HG03520 (cell line): ENCODE measurements at regions not wholly inside any gene's neighbourhood (a gene's known extent, or its start where the extent isn't known, plus 50 kb on each side); places are given as distances from the start of the nearest gene placed in this dataset.
"Not testable (repeated sequence)": the region's sequence is repeated elsewhere in the genome, so short reads cannot be mapped to it uniquely, and the experiment has no call there.

Source experiments
- ATAC-seq: cut with Tn5 transposase; IDR thresholded peaks from one replicate; pipeline ENCODE4 v1.9.1; 2021; ENCODE audit warnings: mild to moderate bottlenecking, moderate library complexity; ENCODE audit not compliant: unreplicated experiment

- no peak for ATAC-seq
Observed at GRCh38 chr3:147669077-147669476, 259.9 kb downstream of the ZIC1 start.

GRCh38 chr3:147672035-147672434 lies 262.9 kb downstream of the ZIC1 start:
- ATAC-seq: no peak

GRCh38 chr3:147672436-147672835 lies 263.3 kb downstream of the ZIC1 start:
- ATAC-seq: no peak

- no peak for ATAC-seq
Observed at GRCh38 chr3:147675761-147676160, 266.6 kb downstream of the ZIC1 start.

GRCh38 chr3:147680837-147681483 lies 271.8 kb downstream of the ZIC1 start:
- no peak for ATAC-seq

GRCh38 chr3:147688868-147689267 lies 279.7 kb downstream of the ZIC1 start:
- ATAC-seq: no peak

- ATAC-seq: no peak
Observed at GRCh38 chr3:147699175-147699838, 290.1 kb downstream of the ZIC1 start.

DNA sequence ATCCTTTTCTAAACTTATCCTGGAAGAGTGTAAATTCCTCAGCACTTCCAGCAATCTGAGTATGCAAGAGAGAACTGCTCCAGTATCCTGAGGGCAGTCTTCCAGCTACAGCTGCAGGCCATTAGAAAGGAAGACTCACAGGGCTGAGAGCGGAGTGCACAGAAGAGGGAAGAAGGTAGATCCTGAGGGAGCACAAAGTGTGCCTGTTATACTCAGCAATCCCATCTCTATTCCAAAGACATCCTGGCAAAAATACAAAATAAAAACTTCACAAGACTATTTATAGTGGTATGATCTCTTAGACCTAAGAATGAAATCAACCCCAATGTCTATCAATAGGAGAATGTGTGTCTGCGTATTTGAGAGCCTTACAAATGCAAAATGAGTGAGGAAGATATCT lies 292.0 kb downstream of the ZIC1 start:
- no peak for ATAC-seq

DNA sequence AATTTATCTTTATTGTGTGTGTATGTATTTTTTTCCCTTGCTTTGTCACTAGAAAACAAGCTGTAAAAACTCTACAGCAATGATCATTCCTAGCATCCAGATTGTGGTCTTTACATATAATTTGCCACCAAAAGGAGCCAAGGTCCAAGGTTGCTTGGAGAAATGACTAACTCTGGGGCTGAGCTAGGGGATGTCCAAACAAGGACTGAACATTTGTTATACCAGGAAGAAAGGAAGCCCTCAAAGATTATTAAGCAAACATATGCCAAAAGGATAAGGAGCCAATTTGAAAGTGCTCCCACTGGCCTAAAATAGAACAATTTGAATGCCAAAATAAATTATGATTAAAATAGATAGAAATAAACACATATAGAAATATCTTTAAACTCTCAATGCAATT lies 293.3 kb downstream of the ZIC1 start:
- no peak for ATAC-seq

DNA sequence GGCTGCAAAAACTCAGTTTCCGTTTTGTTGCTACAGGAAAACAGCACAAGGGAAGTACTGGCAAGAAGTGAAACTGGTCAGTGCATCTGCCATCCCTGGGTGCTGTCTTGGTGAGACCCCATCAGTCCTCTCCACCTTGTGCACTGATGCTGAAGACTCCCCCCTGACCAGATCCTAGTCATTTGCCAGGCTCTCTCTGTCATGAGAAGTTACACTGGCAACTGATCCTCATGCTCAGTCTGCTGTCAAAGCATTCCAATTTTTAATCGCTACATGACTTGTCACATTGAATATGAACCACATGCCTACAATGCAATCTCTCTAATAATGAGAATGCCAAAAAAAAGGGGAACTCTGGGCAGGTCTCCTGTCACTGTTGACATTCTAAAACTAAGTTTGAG lies 296.5 kb downstream of the ZIC1 start:
- no peak for ATAC-seq

- not testable (repeated sequence) for ATAC-seq
Observed at GRCh38 chr3:147710753-147711152, 301.6 kb downstream of the ZIC1 start.

DNA sequence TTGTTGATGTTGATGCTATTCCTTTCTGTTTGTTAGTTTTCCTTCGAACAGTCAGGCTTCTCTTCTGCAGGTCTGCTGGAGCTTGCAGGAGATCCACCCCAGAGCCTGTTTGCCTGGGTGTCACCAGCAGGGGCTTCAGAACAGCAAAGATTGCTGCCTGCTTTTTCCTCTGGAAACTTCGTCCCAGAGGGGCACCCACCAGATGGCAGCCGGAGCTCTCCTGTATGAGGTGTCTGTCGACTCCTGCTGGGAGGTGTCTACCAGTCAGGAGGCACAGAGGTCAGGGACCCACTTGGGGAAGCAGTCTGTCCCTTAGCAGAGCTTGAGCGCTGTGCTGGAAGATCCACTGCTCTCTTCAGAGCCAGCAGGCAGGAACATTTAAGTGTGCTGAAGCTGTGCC lies 303.2 kb downstream of the ZIC1 start:
- no peak for ATAC-seq

DNA sequence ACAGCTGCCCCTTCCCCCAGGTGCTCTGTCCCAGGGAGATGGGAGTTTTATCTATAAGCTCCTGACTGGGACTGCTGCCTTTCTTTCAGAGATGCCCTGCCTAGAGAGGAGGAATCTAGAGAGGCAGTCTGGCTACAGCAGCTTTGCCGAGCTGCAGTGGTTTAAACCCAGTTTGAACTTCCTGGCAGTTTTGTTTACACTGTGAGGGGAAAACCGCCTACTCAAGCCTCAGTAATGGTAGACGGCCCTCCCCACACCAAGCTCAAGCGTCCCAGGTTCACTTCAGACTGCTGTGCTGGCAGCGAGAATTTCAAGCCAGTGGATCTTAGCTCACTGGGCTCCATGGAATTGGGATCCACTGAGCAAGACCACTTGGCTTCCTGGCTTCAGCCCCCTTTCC lies 303.6 kb downstream of the ZIC1 start:
- ATAC-seq: not testable (repeated sequence)

GRCh38 chr3:147713234-147714133 lies 304.3 kb downstream of the ZIC1 start:
- ATAC-seq: no peak

GRCh38 chr3:147729641-147730040 lies 320.5 kb downstream of the ZIC1 start:
- no peak for ATAC-seq

- no peak for ATAC-seq
Observed at GRCh38 chr3:147730284-147730683, 321.1 kb downstream of the ZIC1 start.

DNA sequence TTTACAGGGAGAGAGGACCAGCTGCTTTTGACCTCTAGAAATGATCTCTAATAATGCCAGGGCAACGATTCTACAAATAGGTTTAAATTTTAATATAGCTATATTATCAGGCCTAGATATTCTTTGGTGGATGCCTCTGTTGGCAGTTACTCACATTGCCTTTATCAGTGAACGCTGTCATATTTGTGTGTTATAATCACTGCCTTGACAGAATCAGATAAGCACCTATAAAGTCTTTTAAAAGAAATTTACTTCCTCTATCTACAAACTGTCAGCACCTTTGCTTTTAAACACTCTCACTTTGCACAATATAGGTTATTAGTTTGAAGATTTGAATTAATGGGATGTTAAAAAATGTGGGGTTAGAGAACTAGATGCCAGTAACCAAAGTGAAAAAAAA lies 324.1 kb downstream of the ZIC1 start:
- no peak for ATAC-seq

DNA sequence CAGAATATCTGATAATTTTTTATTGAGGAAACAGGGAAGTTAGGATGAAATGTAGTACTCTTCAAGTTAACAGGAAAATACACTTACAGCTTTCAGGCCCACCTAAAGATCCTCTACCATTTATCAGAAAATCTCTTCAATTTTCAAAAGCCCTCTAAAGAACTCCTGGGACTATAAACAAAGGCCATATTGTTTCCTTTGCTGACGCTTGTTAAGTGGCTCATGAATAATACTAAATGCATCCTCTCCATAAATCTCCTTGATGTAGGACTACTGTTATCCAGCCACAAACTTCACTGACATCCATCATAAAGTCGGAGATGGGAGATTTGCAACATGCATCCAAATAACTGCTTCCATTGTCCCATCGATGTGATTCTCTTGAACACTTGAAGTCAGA lies 326.5 kb downstream of the ZIC1 start:
- no peak for ATAC-seq

- ATAC-seq: no peak
Observed at GRCh38 chr3:147736226-147736625, 327.1 kb downstream of the ZIC1 start.

- no peak for ATAC-seq
Observed at GRCh38 chr3:147737376-147737775, 328.2 kb downstream of the ZIC1 start.

DNA sequence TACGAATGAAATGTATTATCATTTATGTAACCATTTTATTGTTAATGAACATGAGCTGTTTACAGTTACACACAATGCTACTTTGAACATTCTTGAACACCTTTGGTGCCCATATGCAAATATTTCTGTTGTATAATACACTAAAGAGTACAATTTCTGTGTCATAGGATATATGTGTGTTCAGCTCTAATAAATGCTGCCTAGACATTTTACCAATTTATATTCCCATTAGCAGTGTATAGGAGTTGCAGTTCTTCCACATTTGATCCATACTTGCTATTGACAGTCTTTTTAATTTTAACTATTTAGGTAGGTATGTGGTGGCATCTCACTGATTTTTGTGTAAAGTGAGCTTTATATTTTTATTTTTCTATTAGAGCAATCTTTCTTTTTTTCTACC lies 331.8 kb downstream of the ZIC1 start:
- ATAC-seq: no peak

GRCh38 chr3:147744967-147745366 lies 335.8 kb downstream of the ZIC1 start:
- ATAC-seq: no peak
